GM12873 (cell line): ENCODE measurements at regions not wholly inside any gene's neighbourhood (a gene's known extent, or its start where the extent isn't known, plus 50 kb on each side); places are given as distances from the start of the nearest gene placed in this dataset.
A peak's percentile ranks its signal among the peaks of the same experiment; 100 is the strongest.

Source experiments
- CTCF ChIP-seq: IDR thresholded peaks from 2 replicates; pipeline ENCODE4 v1.5.1; 2012; ENCODE audit warnings: low read depth, mild to moderate bottlenecking, moderate library complexity, low read length, control low read depth; ENCODE audit not compliant: insufficient read depth; ENCODE audit errors: missing control alignments

DNA sequence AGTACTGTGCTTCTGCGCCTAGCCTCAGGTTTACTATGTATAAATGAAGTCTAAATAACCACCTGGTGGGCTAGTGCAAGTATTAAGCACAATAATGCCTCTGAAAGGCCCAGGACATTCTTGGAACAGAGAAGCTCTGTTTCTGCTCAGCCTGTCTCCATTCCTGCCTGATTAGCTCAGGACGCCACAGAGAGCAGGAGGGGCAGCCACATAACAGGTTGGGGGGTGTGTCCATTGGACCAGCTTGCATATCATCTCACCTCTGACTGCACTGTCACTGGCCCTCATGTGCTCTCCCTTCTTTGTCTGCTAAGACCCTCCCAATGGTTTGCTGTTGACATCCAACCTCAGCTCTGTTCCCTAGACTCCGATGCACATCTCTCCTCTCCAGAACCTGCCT, 52.8 kb upstream of the IKZF1 start:
- no peak for TF ChIP-seq CTCF

- TF ChIP-seq CTCF: no peak
Observed at GRCh38 chr7:50246551-50246950, 58.0 kb upstream of the IKZF1 start.

- TF ChIP-seq CTCF: peak; percentile 75
Observed at GRCh38 chr7:50229964-50230363, 74.6 kb upstream of the IKZF1 start.

DNA sequence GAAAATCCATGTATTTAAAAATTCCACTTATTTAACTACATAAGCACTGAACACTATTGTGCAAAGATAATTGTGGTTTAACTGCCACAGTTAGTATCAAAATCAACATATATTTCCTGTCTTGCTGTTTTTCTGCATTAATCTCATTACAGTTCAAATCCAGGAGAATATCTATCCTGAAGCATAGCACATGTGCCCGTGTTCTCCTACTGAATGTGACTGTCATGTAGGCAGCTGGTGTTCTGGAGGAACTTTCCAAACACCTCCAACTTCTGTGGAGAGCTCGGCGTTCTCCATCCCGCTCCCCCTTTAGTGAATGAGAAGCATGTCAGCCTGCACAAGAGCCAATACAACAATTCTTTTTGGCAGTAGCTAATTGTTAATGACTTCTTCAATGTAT, 76.4 kb upstream of the IKZF1 start:
- TF ChIP-seq CTCF: no peak

DNA sequence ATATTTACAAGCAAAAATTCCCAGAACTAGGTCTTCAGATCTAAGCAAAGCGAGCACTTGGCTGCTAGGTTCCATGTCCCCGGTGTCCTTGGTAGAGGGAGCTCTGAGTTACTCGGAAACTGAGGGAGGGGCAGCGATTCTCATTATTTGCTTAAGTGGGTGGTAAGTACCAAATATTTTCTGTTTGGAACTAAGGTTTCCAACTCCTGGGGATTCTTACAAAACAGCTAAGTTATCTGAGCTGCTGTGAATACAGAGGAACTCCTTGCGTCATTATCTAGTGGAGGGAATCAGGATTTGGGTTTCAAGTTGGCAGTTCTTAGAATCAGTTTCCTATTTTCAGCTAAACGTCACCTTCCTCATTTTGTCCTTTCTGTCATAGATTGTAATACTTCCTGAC, 76.8 kb upstream of the IKZF1 start:
- TF ChIP-seq CTCF: no peak

DNA sequence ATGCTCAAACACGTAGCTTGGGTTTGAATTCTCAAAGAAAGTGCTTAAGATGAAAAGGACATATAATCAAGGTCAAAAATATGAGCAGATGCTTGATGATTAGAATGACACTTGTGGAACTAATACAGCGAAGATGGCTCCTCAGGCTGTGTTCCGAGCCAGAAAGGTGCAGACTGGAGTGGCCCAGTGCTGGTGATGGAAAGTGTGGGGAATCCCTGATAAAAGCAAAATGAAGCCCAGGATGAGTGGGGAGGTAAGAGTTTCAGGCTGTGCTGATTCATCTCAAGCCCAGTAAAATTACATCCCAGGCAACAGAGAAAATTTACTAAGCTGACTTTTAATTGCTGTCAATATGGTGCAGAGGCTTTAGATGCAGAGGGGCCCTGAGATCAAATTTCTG, 77.8 kb upstream of the IKZF1 start:
- TF ChIP-seq CTCF: no peak

- TF ChIP-seq CTCF: no peak
Observed at GRCh38 chr7:50226145-50226544, 78.4 kb upstream of the IKZF1 start.

GRCh38 chr7:50221433-50221832, 83.1 kb upstream of the IKZF1 start:
- no peak for TF ChIP-seq CTCF
